Keratinocyte (primary cell): ENCODE measurements at regions not wholly inside any gene's neighbourhood (a gene's known extent, or its start where the extent isn't known, plus 50 kb on each side); places are given as distances from the start of the nearest gene placed in this dataset.

Experiments
- DNase-seq: peaks from one replicate; pipeline ENCODE4 v3.0.0-alpha.2; 2011; ENCODE audit warnings: low read depth, missing footprints, low spot score
- FAIRE-seq: peaks from 2 replicates; lab custom pipeline; 2011; peaks lifted over from hg19 to GRCh38; lab: Jason Lieb, UNC
- H2AFZ ChIP-seq: 2 replicates; pipeline ENCODE4 v1.6.0; 2012; ENCODE audit warnings: low read length, control low read depth, inconsistent platforms; ENCODE audit not compliant: control insufficient read depth
- H3K27ac ChIP-seq: 2 replicates; pipeline ENCODE4 v1.5.1; 2011; ENCODE audit warnings: low read length; ENCODE audit not compliant: control insufficient read depth, insufficient read depth
- H3K27me3 ChIP-seq: 3 replicates; pipeline ENCODE4 v1.6.0; 2011; ENCODE audit warnings: low read length; ENCODE audit not compliant: control insufficient read depth, insufficient read depth; ENCODE audit errors: extremely low read depth
- H3K36me3 ChIP-seq, 2 experiments: 2 replicates in 1 of 2; 3 replicates in 1 of 2; pipeline ENCODE4 v1.5.1; 2011; ENCODE audit warnings: low read length in 2 of 2, mild to moderate bottlenecking in 1 of 2; ENCODE audit not compliant: control insufficient read depth in 2 of 2, insufficient read depth in 2 of 2; ENCODE audit errors: extremely low read depth in 1 of 2
- H3K4me1 ChIP-seq: 3 replicates; pipeline ENCODE4 v1.5.1; 2011; ENCODE audit warnings: low read length; ENCODE audit not compliant: control insufficient read depth, insufficient read depth; ENCODE audit errors: extremely low read depth
- H3K4me2 ChIP-seq: 3 replicates; pipeline ENCODE4 v1.6.0; 2011; ENCODE audit warnings: low read depth, low read length; ENCODE audit not compliant: control insufficient read depth, insufficient read depth; ENCODE audit errors: extremely low read depth
- H3K4me3 ChIP-seq, 3 experiments: fragments of 200-600 bp in 1 of 3; sonication (generic) in 1 of 3; 2 replicates in 2 of 3; 3 replicates in 1 of 3; pipeline ENCODE4 v1.5.1; 2011 to 2016; ENCODE audit warnings: low read length in 3 of 3, mild to moderate bottlenecking in 3 of 3, control low read depth in 2 of 3, inconsistent platforms in 1 of 3, low read depth in 1 of 3, mixed read lengths in 1 of 3, mixed run types in 1 of 3, moderate library complexity in 1 of 3; ENCODE audit not compliant: control insufficient read depth in 2 of 3, insufficient read depth in 2 of 3; ENCODE audit errors: extremely low read depth in 1 of 3
- H3K79me2 ChIP-seq: 2 replicates; pipeline ENCODE4 v1.6.0; 2012; ENCODE audit warnings: low read length; ENCODE audit not compliant: control insufficient read depth, insufficient read depth
- H3K9ac ChIP-seq: 3 replicates; pipeline ENCODE4 v1.6.0; 2011; ENCODE audit warnings: low read length; ENCODE audit not compliant: control insufficient read depth, insufficient read depth; ENCODE audit errors: extremely low read depth
- H3K9me1 ChIP-seq: 3 replicates; pipeline ENCODE4 v1.6.0; 2011; ENCODE audit warnings: low read length; ENCODE audit not compliant: control insufficient read depth, insufficient read depth; ENCODE audit errors: extremely low read depth
- H3K9me3 ChIP-seq: 2 replicates; pipeline ENCODE4 v1.5.1; 2012; ENCODE audit warnings: low read depth, low read length; ENCODE audit not compliant: control insufficient read depth
- H4K20me1 ChIP-seq: 3 replicates; pipeline ENCODE4 v1.6.0; 2011; ENCODE audit warnings: low read length; ENCODE audit not compliant: control insufficient read depth, insufficient read depth; ENCODE audit errors: extremely low read depth
- EZH2 ChIP-seq: IDR thresholded peaks from one replicate; pipeline ENCODE4 v1.6.1; 2012; ENCODE audit warnings: inconsistent platforms, mild to moderate bottlenecking, low read length, moderate library complexity
- dilution Hi-C: fragments of 300-500 bp; cut with MboI; formaldehyde crosslinking; loops from one replicate; pipeline ENCODE4 v1.7.0; 2020; ENCODE audit warnings: low sequenced_read_pairs; ENCODE audit not compliant: extremely low pct_ligation_motif_present
- TF ChIP-seq, protein P1 (sequence below), 3 experiments: IDR thresholded peaks in 1 of 3; conservative IDR thresholded peaks in 1 of 3; optimal IDR thresholded peaks in 1 of 3; 2 replicates in 2 of 3; 3 replicates in 1 of 3; pipeline versions ENCODE3 to v1.5.1; 2011; ENCODE audit warnings: low read length in 3 of 3, mild to moderate bottlenecking in 3 of 3, moderate library complexity in 2 of 3, control low read depth in 1 of 3, inconsistent platforms in 1 of 3; ENCODE audit not compliant: insufficient read depth in 2 of 3; ENCODE audit errors: extremely low read depth in 1 of 3

- no peak overlapping the region for H2AFZ ChIP-seq
- no peaks in the 10 kb centered on the region for H3K27me3 ChIP-seq
- no peaks in the 10 kb centered on the region for H3K9me1 ChIP-seq
- no peak overlapping the region for H3K27ac ChIP-seq
- H3K4me3 ChIP-seq = no peak overlapping the region
- H3K9me3 ChIP-seq = no peaks in the 10 kb centered on the region
- H3K9ac ChIP-seq = no peak overlapping the region
- dilution Hi-C loops = no loop called here
- TF ChIP-seq, protein P1, sequence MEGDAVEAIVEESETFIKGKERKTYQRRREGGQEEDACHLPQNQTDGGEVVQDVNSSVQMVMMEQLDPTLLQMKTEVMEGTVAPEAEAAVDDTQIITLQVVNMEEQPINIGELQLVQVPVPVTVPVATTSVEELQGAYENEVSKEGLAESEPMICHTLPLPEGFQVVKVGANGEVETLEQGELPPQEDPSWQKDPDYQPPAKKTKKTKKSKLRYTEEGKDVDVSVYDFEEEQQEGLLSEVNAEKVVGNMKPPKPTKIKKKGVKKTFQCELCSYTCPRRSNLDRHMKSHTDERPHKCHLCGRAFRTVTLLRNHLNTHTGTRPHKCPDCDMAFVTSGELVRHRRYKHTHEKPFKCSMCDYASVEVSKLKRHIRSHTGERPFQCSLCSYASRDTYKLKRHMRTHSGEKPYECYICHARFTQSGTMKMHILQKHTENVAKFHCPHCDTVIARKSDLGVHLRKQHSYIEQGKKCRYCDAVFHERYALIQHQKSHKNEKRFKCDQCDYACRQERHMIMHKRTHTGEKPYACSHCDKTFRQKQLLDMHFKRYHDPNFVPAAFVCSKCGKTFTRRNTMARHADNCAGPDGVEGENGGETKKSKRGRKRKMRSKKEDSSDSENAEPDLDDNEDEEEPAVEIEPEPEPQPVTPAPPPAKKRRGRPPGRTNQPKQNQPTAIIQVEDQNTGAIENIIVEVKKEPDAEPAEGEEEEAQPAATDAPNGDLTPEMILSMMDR (optimal IDR thresholded peaks at IDR 0.05 in 1 of 3, IDR thresholded peaks at IDR 0.05 in 1 of 3, conservative IDR thresholded peaks at IDR 0.05 in 1 of 3; ENCODE audit: extremely low read depth in 1 of 3, insufficient read depth in 2 of 3, low read length in 3 of 3) = no peak
- TF ChIP-seq EZH2 = no peak
- H3K36me3 ChIP-seq = no peaks in the 10 kb centered on the region
- no peaks in the 10 kb centered on the region for H3K79me2 ChIP-seq
- FAIRE-seq = peak; percentile 44
- DNase-seq = no peak
- no peaks in the 10 kb centered on the region for H3K4me1 ChIP-seq
- H4K20me1 ChIP-seq = no peaks in the 10 kb centered on the region
- no peak overlapping the region for H3K4me2 ChIP-seq
Observed at GRCh38 chr1:198030682-198031081, 113.5 kb downstream of the LHX9 start.

DNA sequence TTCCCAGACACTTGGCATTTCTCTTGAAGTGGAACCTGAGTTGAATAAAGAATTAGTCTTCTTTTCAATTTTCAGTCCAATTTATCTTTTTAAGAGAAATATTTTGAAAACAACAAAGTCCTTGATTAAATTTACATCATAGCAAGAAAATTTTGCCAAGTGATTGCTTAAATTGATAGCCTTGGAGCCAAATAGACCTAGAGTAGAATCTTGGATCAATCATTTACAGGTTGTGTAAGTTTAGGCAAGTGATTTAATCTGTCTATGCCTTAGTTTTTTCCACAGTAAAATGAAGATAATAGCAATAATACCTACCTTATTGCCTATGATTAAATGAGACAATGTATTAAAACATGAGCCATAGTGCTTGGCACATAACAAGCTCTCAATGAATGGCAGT, 113.9 kb downstream of the LHX9 start:
- H3K36me3 ChIP-seq = no peaks in the 10 kb centered on the region
- no peak overlapping the region for H3K9ac ChIP-seq
- H3K4me3 ChIP-seq = no peak overlapping the region
- H3K4me1 ChIP-seq = no peaks in the 10 kb centered on the region
- no peaks in the 10 kb centered on the region for H3K27me3 ChIP-seq
- TF ChIP-seq, protein P1 (optimal IDR thresholded peaks at IDR 0.05 in 1 of 3, IDR thresholded peaks at IDR 0.05 in 1 of 3, conservative IDR thresholded peaks at IDR 0.05 in 1 of 3; ENCODE audit: extremely low read depth in 1 of 3, insufficient read depth in 2 of 3, low read length in 3 of 3) = no peak
- no peak for TF ChIP-seq EZH2
- no peak overlapping the region for H3K4me2 ChIP-seq
- no peaks in the 10 kb centered on the region for H3K9me1 ChIP-seq
- no peak overlapping the region for H3K27ac ChIP-seq
- no peak overlapping the region for H2AFZ ChIP-seq
- dilution Hi-C loops = no loop called here
- no peak for DNase-seq
- H3K79me2 ChIP-seq = no peaks in the 10 kb centered on the region
- FAIRE-seq = no peak
- no peaks in the 10 kb centered on the region for H3K9me3 ChIP-seq
- H4K20me1 ChIP-seq = no peaks in the 10 kb centered on the region
